K562 (cell line): ENCODE measurements at regions not wholly inside any gene's neighbourhood (a gene's known extent, or its start where the extent isn't known, plus 50 kb on each side); places are given as distances from the start of the nearest gene placed in this dataset.
A peak's percentile ranks its signal among the peaks of the same experiment; 100 is the strongest.

ENCODE experiments used
- ATAC-seq: fragments of 200-7000 bp; cut with Tn5 transposase; 3 replicates; pipeline ENCODE4 v1.9.1; 2020; ENCODE audit warnings: moderate library complexity
- BruUV-seq: library from RNA; stranded (reverse); fragments of 400-500 nt; replicated peaks from 2 replicates; lab custom pipeline; 2021; lab: Mats Ljungman, UMichigan
- CTCF ChIA-PET: fragments of 300-600 bp; formaldehyde crosslinking; extraction: SDS; loops from one replicate; lab custom pipeline; 2021; ENCODE audit warnings: low intra/inter-chr PET ratio; lab: Yijun Ruan, JAX
- POLR2A ChIA-PET: fragments of 300-600, 350-650 bp; sonication (Branson Sonifier 250); formaldehyde crosslinking; extraction: SDS; loops from one replicate; lab custom pipeline; 2021; ENCODE audit warnings: antibody characterized with exemption, inconsistent platforms; lab: Yijun Ruan, JAX
- DNase-seq, 4 experiments: peaks; one replicate each; pipeline versions ENCODE4 v3.0.0 to v3.0.0-alpha.2; 2011 to 2018; ENCODE audit warnings: low spot score in 3 of 4, mixed read lengths in 3 of 4; ENCODE audit errors: extremely low read depth in 1 of 4
- FAIRE-seq: peaks from 2 replicates; lab custom pipeline; 2011; peaks lifted over from hg19 to GRCh38; lab: Jason Lieb, UNC
- H2AFZ ChIP-seq: 2 replicates; pipeline ENCODE4 v1.6.0; 2011; ENCODE audit warnings: low read depth, low read length, control low read depth, inconsistent platforms
- H3K27ac ChIP-seq: fragments of 200-600 bp; 3 replicates; pipeline ENCODE4 v1.8.0; 2011; ENCODE audit warnings: low read depth, mild to moderate bottlenecking, control low read depth, inconsistent platforms, low read length, moderate library complexity, mixed read lengths; ENCODE audit errors: extremely low read depth
- H3K27me3 ChIP-seq, 2 experiments: fragments of 300-600 bp in 1 of 2; 2 replicates in 1 of 2; 3 replicates in 1 of 2; pipeline versions ENCODE4 v1.6.0 to v1.8.0; 2011; ENCODE audit warnings: inconsistent platforms in 2 of 2, low read length in 2 of 2, mild to moderate bottlenecking in 1 of 2, mixed read lengths in 1 of 2, moderate library complexity in 1 of 2; ENCODE audit not compliant: control insufficient read depth in 2 of 2, insufficient read depth in 2 of 2
- H3K36me3 ChIP-seq: fragments of 300-600 bp; 3 replicates; pipeline ENCODE4 v1.8.0; 2011; ENCODE audit warnings: mild to moderate bottlenecking, low read length, inconsistent platforms; ENCODE audit not compliant: control insufficient read depth, insufficient read depth
- H3K4me1 ChIP-seq, 2 experiments: fragments of 200-600 bp in 1 of 2; replicated peaks in 1 of 2; 2 replicates in 1 of 2; 3 replicates in 1 of 2; pipeline versions ENCODE4 v1.5.1 to v1.8.0; 2011; ENCODE audit warnings: inconsistent platforms in 2 of 2, low read length in 2 of 2, mild to moderate bottlenecking in 1 of 2, mixed read lengths in 1 of 2, moderate library complexity in 1 of 2; ENCODE audit not compliant: control insufficient read depth in 2 of 2, insufficient read depth in 2 of 2
- H3K4me2 ChIP-seq: 2 replicates; pipeline ENCODE4 v1.6.1; 2011; ENCODE audit warnings: low read length, control low read depth, inconsistent platforms, mixed read lengths; ENCODE audit not compliant: insufficient read depth
- H3K4me3 ChIP-seq: fragments of 200-600 bp; sonication (generic), shearing (Covaris generic); 2 replicates; pipeline ENCODE4 v1.5.1; 2016; ENCODE audit warnings: control low read depth, inconsistent platforms
- H3K79me2 ChIP-seq: fragments of 200-600 bp; 3 replicates; pipeline ENCODE4 v1.8.0; 2011; ENCODE audit warnings: low read length, inconsistent platforms; ENCODE audit not compliant: control insufficient read depth, insufficient read depth
- H3K9ac ChIP-seq, 2 experiments: 2 replicates each; pipeline versions ENCODE4 v1.6.0 to v1.6.1; 2011; ENCODE audit warnings: low read depth in 2 of 2, low read length in 2 of 2, control low read depth in 1 of 2, inconsistent platforms in 1 of 2, mild to moderate bottlenecking in 1 of 2, mixed read lengths in 1 of 2; ENCODE audit not compliant: insufficient read depth in 1 of 2
- H3K9me1 ChIP-seq: one replicate; pipeline ENCODE4 v1.6.0; 2011; ENCODE audit warnings: inconsistent platforms, mild to moderate bottlenecking, low read length, moderate library complexity; ENCODE audit not compliant: control insufficient read depth, insufficient read depth
- H3K9me3 ChIP-seq: replicated peaks from 2 replicates; pipeline ENCODE4 v1.5.1; 2011; ENCODE audit warnings: low read depth, low read length, inconsistent platforms; ENCODE audit not compliant: control insufficient read depth, insufficient read depth
- H4K20me1 ChIP-seq: replicated peaks from 2 replicates; pipeline ENCODE4 v1.6.1; 2011; ENCODE audit warnings: low read length, inconsistent platforms, mixed read lengths; ENCODE audit not compliant: control insufficient read depth, insufficient read depth
- BRCA1 ChIP-seq, 2 experiments: fragments of 450-650 bp in 1 of 2; sonication (generic) in 1 of 2; formaldehyde crosslinking in 1 of 2; IDR thresholded peaks; 2 replicates each; pipeline versions ENCODE4 v1.5.0 to v1.6.1; 2017 to 2020; ENCODE audit warnings: mild to moderate bottlenecking in 1 of 2, missing genetic modification reagents in 1 of 2
- E2F6 ChIP-seq, 2 experiments: IDR thresholded peaks; 2 replicates each; pipeline ENCODE4 v1.6.1; 2011; ENCODE audit warnings: borderline replicate concordance in 1 of 2, control low read depth in 1 of 2, low read depth in 1 of 2, low read length in 1 of 2, mild to moderate bottlenecking in 1 of 2, mixed read lengths in 1 of 2, moderate library complexity in 1 of 2; ENCODE audit not compliant: insufficient read depth in 1 of 2, insufficient read length in 1 of 2, poor library complexity in 1 of 2, severe bottlenecking in 1 of 2; ENCODE audit errors: extremely low read depth in 1 of 2
- GTF2A2 ChIP-seq: IDR thresholded peaks from 2 replicates; pipeline ENCODE4 v1.6.1; 2016; ENCODE audit warnings: mild to moderate bottlenecking, missing genetic modification characterization, missing compliant biosample characterization
- L3MBTL2 ChIP-seq: fragments of 450-650 bp; IDR thresholded peaks from 2 replicates; pipeline ENCODE4 v1.6.1; 2016; ENCODE audit warnings: mild to moderate bottlenecking, moderate library complexity
- ZBTB34 ChIP-seq: fragments of 250-450 bp; sonication (Bioruptor Pico); IDR thresholded peaks from 2 replicates; pipeline ENCODE4 v1.8.0; 2021; ENCODE audit warnings: mild to moderate bottlenecking, moderate library complexity
- WGBS: fragments of 100-300 bp; shearing (Covaris generic); methylation state at CpG from one replicate; pipeline ENCODE4 v1.1.6; 2016; ENCODE audit warnings: low coverage, mixed read lengths; ENCODE audit not compliant: insufficient coverage; ENCODE audit errors: missing lambda C conversion rate; 5-methylcytosine and 5-hydroxymethylcytosine counted together
- in situ Hi-C: fragments of 300-500 bp; cut with MboI; formaldehyde crosslinking; loops from 4 replicates; pipeline ENCODE4 v1.15.0; 2018; ENCODE audit warnings: inconsistent platforms, mixed read lengths
- intact Hi-C: fragments of 100-400 bp; cut with micrococcal nuclease; formaldehyde crosslinking; loops from 2 replicates; pipeline ENCODE4 v1.14.2; 2022

- ATAC-seq (no peak), DNase-seq (no peak), FAIRE-seq (no peak)
- BruUV-seq = no TSS peak
- Histone ChIP-seq H3K36me3 (no peaks in the 10 kb centered on the region), H4K20me1 (no peaks in the 10 kb centered on the region), H3K4me3 (no peak overlapping the region), H3K9me3 (no peaks in the 10 kb centered on the region), H3K9ac (no peak overlapping the region), H3K9me1 (no peaks in the 10 kb centered on the region), H3K27ac (no peak overlapping the region), H2AFZ (no peak overlapping the region), H3K79me2 (no peaks in the 10 kb centered on the region), H3K27me3 (peaks cover 11 to 74% of the 10 kb centered on the region in 2 experiments; a peak in 3 of 5 replicates), H3K4me1 (peaks cover 0 to 26% of the 10 kb centered on the region in 2 experiments; a peak in 2 of 5 replicates), H3K4me2 (no peak overlapping the region)
- POLR2A ChIA-PET = no interaction called here
- 3% methylated on average over 36 of the region's 39 CpGs for WGBS
- intact Hi-C loops = loop anchor here (5.0 kb wide), 1 partner anchor 1120 kb away; no protein-coding TSS in a partner anchor
- in situ Hi-C loops = no loop called here
- CTCF ChIA-PET = no interaction called here
- peak; percentile 44; the same call in 1 of the 2 replicates for TF ChIP-seq L3MBTL2
- no peak for TF ChIP-seq GTF2A2 (tag)
- TF ChIP-seq ZBTB34 (CRISPR knock-in tag) = no peak
- peak in 1 of 2 experiments; percentile 13 for TF ChIP-seq E2F6 (IDR thresholded peaks at IDR 0.05; ENCODE audit: borderline replicate concordance in 1 of 2, extremely low read depth in 1 of 2, insufficient read depth in 1 of 2, insufficient read length in 1 of 2, low read depth in 1 of 2, low read length in 1 of 2, poor library complexity in 1 of 2, severe bottlenecking in 1 of 2)
- TF ChIP-seq BRCA1 (IDR thresholded peaks at IDR 0.05) = no peak
- TF ChIP-seq BRCA1 (CRISPR knock-in tag; IDR thresholded peaks at IDR 0.05) = no peak
These were observed 159.2 kb upstream of the ALG10B start for GRCh38 chr12:38157274-38157932.
